Stimulated activated CD4-positive, alpha-beta T cell treated with anti-CD3 and anti-CD28 coated beads, Interleukin-4, amount 100 ng/mL, for 48 hours (primary cell): ENCODE measurements at regions not wholly inside any gene's neighbourhood (a gene's known extent, or its start where the extent isn't known, plus 50 kb on each side); places are given as distances from the start of the nearest gene placed in this dataset.
"Not testable (repeated sequence)": the region's sequence is repeated elsewhere in the genome, so short reads cannot be mapped to it uniquely, and the experiment has no call there.

ENCODE experiments used
- DNase-seq, 2 donors: peaks; one replicate each; pipeline ENCODE4 v3.0.0-alpha.2; 2020; ENCODE audit warnings: low read depth in 2 of 2

GRCh38 chr2:198916548-198917080, 541.1 kb downstream of the SATB2 start:
- no peak for DNase-seq

- no peak for DNase-seq
Observed at GRCh38 chr2:198913394-198914152, 544.2 kb downstream of the SATB2 start.

- DNase-seq, result no peak
Observed at GRCh38 chr2:198909525-198910267, 548.0 kb downstream of the SATB2 start.

- DNase-seq, result no peak
Observed at GRCh38 chr2:198905881-198906612, 551.7 kb downstream of the SATB2 start.

- DNase-seq, result no peak
Observed at GRCh38 chr2:198901894-198902293, 555.8 kb downstream of the SATB2 start.

- no peak for DNase-seq
Observed at GRCh38 chr2:198900141-198900540, 557.6 kb downstream of the SATB2 start.

- DNase-seq, result no peak
Observed at GRCh38 chr2:198890490-198890889, 567.2 kb downstream of the SATB2 start.

GRCh38 chr2:198883604-198884003, 574.1 kb downstream of the SATB2 start:
- no peak for DNase-seq

DNA sequence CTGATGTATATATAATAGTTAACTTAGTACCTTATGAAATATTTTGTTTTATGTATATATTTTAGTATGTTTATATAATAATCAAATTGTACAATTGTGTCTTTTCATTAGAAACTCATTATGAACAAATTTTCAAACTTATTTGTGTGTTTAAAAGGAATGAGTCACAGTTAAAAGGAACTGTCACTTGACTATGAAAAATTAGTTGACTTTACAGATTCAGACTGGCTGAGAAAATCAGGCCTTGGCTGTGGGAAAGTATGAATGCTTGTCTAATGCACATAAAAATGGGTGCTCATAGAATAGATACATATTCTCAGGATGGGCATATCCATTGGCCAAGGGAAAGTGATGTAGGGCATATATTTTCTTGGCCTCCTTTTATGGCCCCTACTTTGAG, 576.8 kb downstream of the SATB2 start:
- DNase-seq, result no peak

DNA sequence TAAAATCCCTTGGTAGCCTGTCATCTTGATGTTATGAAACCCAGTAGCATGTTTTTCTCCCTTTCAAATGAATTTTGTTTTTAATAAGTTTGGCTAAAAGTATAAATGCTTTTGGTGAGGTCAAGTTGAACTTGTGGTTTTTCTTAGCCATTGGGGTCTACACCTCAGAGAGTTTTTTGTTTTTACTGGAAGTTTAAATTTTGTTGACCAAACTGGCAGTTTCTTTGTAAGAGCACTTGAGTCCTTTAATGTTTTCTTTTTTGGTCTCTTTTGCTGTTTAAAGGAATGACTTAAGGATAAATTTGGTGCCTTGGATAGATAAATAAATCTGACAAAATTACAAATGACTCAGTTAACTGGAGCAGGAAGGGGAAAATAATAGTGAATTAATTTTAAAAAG, 577.3 kb downstream of the SATB2 start:
- no peak for DNase-seq

DNA sequence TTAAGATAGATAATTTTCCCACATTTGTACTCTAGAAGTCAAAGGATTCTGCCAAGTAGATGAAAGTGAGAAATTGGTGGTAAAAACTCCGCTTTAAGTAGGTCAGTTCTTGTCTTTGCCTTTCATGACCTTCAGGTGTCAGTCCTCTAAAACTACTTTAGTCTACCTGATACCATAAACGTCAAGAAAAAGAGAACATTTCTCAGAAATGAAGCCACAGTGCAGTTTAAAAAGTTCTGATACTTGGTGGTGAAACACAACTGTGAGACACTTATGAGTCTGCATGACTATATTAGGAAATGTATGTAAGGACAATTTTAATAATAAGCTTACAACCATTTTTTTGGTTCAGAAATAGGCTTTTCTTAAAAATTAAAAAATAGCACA, 583.3 kb downstream of the SATB2 start:
- no peak for DNase-seq

GRCh38 chr2:198873503-198874471, 584.0 kb downstream of the SATB2 start:
- no peak for DNase-seq

GRCh38 chr2:198863655-198864054, 594.1 kb downstream of the SATB2 start:
- DNase-seq, result no peak

DNA sequence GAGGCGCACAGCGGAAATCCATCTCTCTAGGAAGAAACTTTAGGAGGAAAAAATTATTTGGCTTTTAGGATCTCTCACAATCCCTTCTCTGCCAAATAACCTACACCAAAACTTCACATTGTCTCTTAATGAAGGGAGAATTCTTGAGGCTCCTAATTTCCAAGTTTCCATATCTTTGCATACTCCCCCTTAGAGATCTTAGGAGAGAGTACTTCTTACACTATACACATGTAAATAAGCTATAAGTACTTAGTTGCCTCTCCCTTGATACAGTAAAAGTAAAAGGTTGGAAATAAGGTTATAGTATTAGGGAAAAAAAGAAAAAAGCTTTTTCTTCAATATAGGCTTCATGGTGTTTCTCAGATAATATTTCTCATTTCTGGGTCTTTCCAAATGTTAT, 596.7 kb downstream of the SATB2 start:
- no peak for DNase-seq

DNA sequence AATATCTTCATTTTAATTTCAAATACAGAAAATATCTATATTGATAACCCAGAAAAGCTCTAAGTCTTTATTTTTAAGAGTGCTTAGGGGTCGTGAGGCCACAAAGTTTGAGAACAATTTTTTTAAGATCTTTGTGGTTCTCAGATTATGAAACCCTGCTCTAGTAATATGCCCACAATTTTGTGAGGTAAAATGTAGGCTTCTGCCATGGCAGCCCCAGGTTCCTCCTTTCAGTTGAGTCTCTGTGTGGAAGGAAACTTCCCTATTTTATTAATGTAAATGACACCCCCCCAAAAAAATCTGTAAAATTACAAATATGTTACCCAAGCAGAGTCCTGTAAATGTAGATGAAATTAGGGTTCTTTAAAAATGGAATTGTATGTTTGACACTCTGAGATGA, 600.5 kb downstream of the SATB2 start:
- no peak for DNase-seq

- not testable (repeated sequence) for DNase-seq
Observed at GRCh38 chr2:198855746-198856145, 602.0 kb downstream of the SATB2 start.

DNA sequence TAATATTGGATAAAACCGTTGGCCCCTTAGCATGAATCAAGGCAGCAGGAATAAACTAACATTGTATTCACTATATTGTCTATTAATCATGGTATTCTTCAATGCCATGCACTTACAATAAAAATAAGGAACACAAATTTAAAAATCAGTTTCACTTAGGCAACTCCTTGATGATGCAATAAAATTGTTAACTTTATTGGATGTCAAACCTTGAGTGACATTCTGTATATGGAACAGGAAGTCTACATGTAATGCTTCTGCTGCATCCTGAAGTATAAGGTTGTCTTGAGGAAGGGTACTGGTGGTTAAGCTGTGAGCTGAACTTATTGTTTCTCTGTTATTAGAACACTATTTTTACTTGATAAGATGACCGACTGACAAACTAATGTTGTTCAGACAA, 605.5 kb downstream of the SATB2 start:
- DNase-seq, result no peak

- no peak for DNase-seq
Observed at GRCh38 chr2:198825534-198825933, 632.2 kb downstream of the SATB2 start.

GRCh38 chr2:198817536-198817935, 640.2 kb downstream of the SATB2 start:
- no peak for DNase-seq

GRCh38 chr2:198815626-198816025, 642.1 kb downstream of the SATB2 start:
- DNase-seq, result no peak

- DNase-seq, result no peak
Observed at GRCh38 chr2:198811198-198811597, 646.5 kb downstream of the SATB2 start.
